ENCODE measurements at regions not wholly inside any gene's neighbourhood (a gene's known extent, or its start where the extent isn't known, plus 50 kb on each side); places are given as distances from the start of the nearest gene placed in this dataset.

GRCh38 chr2:16135196-16135912 lies 195.0 kb downstream of the MYCN start:
- Histone ChIP-seq H3K27ac (ENCODE audit: insufficient read length, low read depth, low read length) (no peak overlapping the region), H3K23me2 (ENCODE audit: insufficient read length, low read depth, low read length, poor library complexity, severe bottlenecking) (no peaks in the 10 kb centered on the region), H3K9me3 (ENCODE audit: control insufficient read depth, low read depth, low read length) (no peaks in the 10 kb centered on the region), H3K27me3 (ENCODE audit: insufficient read depth, low read length) (no peaks in the 10 kb centered on the region), H4K91ac (ENCODE audit: insufficient read length, low read depth, low read length) (no peak overlapping the region), H3K9ac (ENCODE audit: extremely low read depth, insufficient read length, low read length) (no peak overlapping the region), H3K56ac (ENCODE audit: insufficient read length, low read depth, low read length) (no peak overlapping the region), H3K79me1 (ENCODE audit: insufficient read depth, low read depth, low read length, poor library complexity, severe bottlenecking) (no peaks in the 10 kb centered on the region), H3T11ph (ENCODE audit: low read length) (no peak overlapping the region), H3K23ac (ENCODE audit: insufficient read length, low read depth, low read length) (no peak overlapping the region), H3K18ac (ENCODE audit: insufficient read length, low read depth, low read length) (no peak overlapping the region), H4K20me1 (ENCODE audit: control insufficient read depth, insufficient read depth, insufficient read length) (no peaks in the 10 kb centered on the region), H3K4me2 (ENCODE audit: insufficient read depth, insufficient read length, low read length) (no peak overlapping the region), H2BK15ac (ENCODE audit: low read depth, low read length) (no peak overlapping the region), H2AK5ac (ENCODE audit: insufficient read length, low read length) (no peak overlapping the region), H2BK120ac (ENCODE audit: low read depth, low read length, poor library complexity, severe bottlenecking) (no peak overlapping the region), H3K14ac (ENCODE audit: insufficient read depth, low read length) (no peak overlapping the region), H2BK5ac (ENCODE audit: insufficient read length, low read length) (no peak overlapping the region), H3K4me1 (ENCODE audit: insufficient read depth, low read length) (no peaks in the 10 kb centered on the region; the same call in 1 of the 2 replicates), H2BK12ac (ENCODE audit: insufficient read length, low read depth, low read length) (no peak overlapping the region), H3K4ac (ENCODE audit: low read depth, low read length) (no peak overlapping the region), H3K79me2 (ENCODE audit: insufficient read depth, low read length) (no peaks in the 10 kb centered on the region), H2BK20ac (ENCODE audit: low read depth, low read length, poor library complexity, severe bottlenecking) (no peak overlapping the region), H2AFZ (ENCODE audit: low read length) (no peak overlapping the region), H4K8ac (replicated peaks; ENCODE audit: insufficient read length, low read depth, low read length) (no peak overlapping the region), H4K5ac (ENCODE audit: insufficient read length, low read depth, low read length) (no peak overlapping the region)
- H3K4me3 Mint-ChIP-seq: no peak overlapping the region
- no peak overlapping the region; a peak in 1 of 7 replicates for H3K27ac Mint-ChIP-seq
- H3K36me3 Mint-ChIP-seq (ENCODE audit: insufficient read depth in 1 of 3, low read depth in 3 of 3): no peaks in the 10 kb centered on the region; a peak in 1 of 7 replicates
- DNase-seq: no peak
- H3K27me3 Mint-ChIP-seq (ENCODE audit: low read depth): no peaks in the 10 kb centered on the region; the same call in 1 of the 2 replicates
- peaks cover 13 to 24% of the 10 kb centered on the region in 2 experiments for H3K4me1 Mint-ChIP-seq
- TF ChIP-seq CTCF (conservative IDR thresholded peaks at IDR 0.05): no peak
- H3K9me3 Mint-ChIP-seq: no peaks in the 10 kb centered on the region

Data from H9 (cell line).